Stimulated activated CD8-positive, alpha-beta memory T cell treated with anti-CD3 and anti-CD28 coated beads, Interleukin-2, amount 100 ng/mL, for 1 hour (primary cell): ENCODE measurements at regions not wholly inside any gene's neighbourhood (a gene's known extent, or its start where the extent isn't known, plus 50 kb on each side); places are given as distances from the start of the nearest gene placed in this dataset.
"Not testable (repeated sequence)": the region's sequence is repeated elsewhere in the genome, so short reads cannot be mapped to it uniquely, and the experiment has no call there.

ENCODE experiments used
- DNase-seq, 2 donors: peaks; one replicate each; pipeline ENCODE4 v3.0.0-alpha.2; 2020; ENCODE audit warnings: low read depth in 2 of 2

GRCh38 chr13:70792121-70792520 lies 683.9 kb upstream of the KLHL1 start:
- no peak for DNase-seq

GRCh38 chr13:70789751-70790150 lies 681.5 kb upstream of the KLHL1 start:
- no peak for DNase-seq

- DNase-seq = no peak
Measured at GRCh38 chr13:70788074-70788473, 679.8 kb upstream of the KLHL1 start.

- no peak for DNase-seq
Measured at GRCh38 chr13:70784207-70784989, 676.1 kb upstream of the KLHL1 start.

- no peak for DNase-seq
Measured at GRCh38 chr13:70769817-70770216, 661.6 kb upstream of the KLHL1 start.

- no peak for DNase-seq
Measured at GRCh38 chr13:70758932-70759331, 650.7 kb upstream of the KLHL1 start.

- DNase-seq = no peak
Measured at GRCh38 chr13:70756088-70756487, 647.8 kb upstream of the KLHL1 start.

- DNase-seq = no peak
Measured at GRCh38 chr13:70755456-70755855, 647.2 kb upstream of the KLHL1 start.

GRCh38 chr13:70747262-70747661 lies 639.0 kb upstream of the KLHL1 start:
- DNase-seq = no peak

- not testable (repeated sequence) for DNase-seq
Measured at GRCh38 chr13:70746469-70746868, 638.2 kb upstream of the KLHL1 start.

GRCh38 chr13:70736622-70737317 lies 628.5 kb upstream of the KLHL1 start:
- DNase-seq = no peak

- no peak for DNase-seq
Measured at GRCh38 chr13:70732611-70733010, 624.4 kb upstream of the KLHL1 start.

- DNase-seq = no peak
Measured at GRCh38 chr13:70729369-70729768, 621.1 kb upstream of the KLHL1 start.

- no peak for DNase-seq
Measured at GRCh38 chr13:70723732-70724131, 615.5 kb upstream of the KLHL1 start.

GRCh38 chr13:70720386-70720785 lies 612.1 kb upstream of the KLHL1 start:
- no peak for DNase-seq

GRCh38 chr13:70714993-70715392 lies 606.7 kb upstream of the KLHL1 start:
- DNase-seq = no peak

- no peak for DNase-seq
Measured at GRCh38 chr13:70708775-70709174, 600.5 kb upstream of the KLHL1 start.

- DNase-seq = no peak
Measured at GRCh38 chr13:70703755-70704154, 595.5 kb upstream of the KLHL1 start.

- no peak for DNase-seq
Measured at GRCh38 chr13:70694996-70695715, 586.9 kb upstream of the KLHL1 start.

- no peak for DNase-seq
Measured at GRCh38 chr13:70668983-70669382, 560.7 kb upstream of the KLHL1 start.

- no peak for DNase-seq
Measured at GRCh38 chr13:70668293-70668692, 560.0 kb upstream of the KLHL1 start.

GRCh38 chr13:70666883-70667556 lies 558.8 kb upstream of the KLHL1 start:
- no peak for DNase-seq
